GM12873 (cell line): ENCODE measurements at regions not wholly inside any gene's neighbourhood (a gene's known extent, or its start where the extent isn't known, plus 50 kb on each side); places are given as distances from the start of the nearest gene placed in this dataset.

Experiments used
- TF ChIP-seq, protein P1 (sequence below): IDR thresholded peaks from 2 replicates; pipeline ENCODE4 v1.5.1; 2012; ENCODE audit warnings: low read depth, mild to moderate bottlenecking, moderate library complexity, low read length, control low read depth; ENCODE audit not compliant: insufficient read depth; ENCODE audit errors: missing control alignments

DNA sequence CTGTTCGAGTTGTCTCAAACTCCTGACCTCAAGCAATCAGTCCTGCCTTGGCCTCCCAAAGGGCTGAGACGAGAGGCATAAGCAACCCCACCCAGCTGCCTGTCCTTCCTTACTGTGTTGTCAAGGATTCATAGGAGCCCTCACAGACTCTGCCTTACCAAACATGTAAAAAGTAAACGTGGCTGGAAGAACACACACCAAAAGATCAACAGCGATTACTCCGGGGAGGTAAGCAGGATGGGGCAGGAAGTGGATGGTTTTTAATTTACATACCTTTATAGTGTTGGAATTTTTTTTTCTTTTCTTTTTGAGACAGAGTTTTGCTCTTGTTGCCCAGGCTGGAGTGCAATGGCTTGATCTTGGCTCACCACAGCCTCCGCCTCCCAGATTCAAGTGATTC is 61.5 kb upstream of the EGLN3 start:
- TF ChIP-seq, protein P1, sequence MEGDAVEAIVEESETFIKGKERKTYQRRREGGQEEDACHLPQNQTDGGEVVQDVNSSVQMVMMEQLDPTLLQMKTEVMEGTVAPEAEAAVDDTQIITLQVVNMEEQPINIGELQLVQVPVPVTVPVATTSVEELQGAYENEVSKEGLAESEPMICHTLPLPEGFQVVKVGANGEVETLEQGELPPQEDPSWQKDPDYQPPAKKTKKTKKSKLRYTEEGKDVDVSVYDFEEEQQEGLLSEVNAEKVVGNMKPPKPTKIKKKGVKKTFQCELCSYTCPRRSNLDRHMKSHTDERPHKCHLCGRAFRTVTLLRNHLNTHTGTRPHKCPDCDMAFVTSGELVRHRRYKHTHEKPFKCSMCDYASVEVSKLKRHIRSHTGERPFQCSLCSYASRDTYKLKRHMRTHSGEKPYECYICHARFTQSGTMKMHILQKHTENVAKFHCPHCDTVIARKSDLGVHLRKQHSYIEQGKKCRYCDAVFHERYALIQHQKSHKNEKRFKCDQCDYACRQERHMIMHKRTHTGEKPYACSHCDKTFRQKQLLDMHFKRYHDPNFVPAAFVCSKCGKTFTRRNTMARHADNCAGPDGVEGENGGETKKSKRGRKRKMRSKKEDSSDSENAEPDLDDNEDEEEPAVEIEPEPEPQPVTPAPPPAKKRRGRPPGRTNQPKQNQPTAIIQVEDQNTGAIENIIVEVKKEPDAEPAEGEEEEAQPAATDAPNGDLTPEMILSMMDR = no peak

DNA sequence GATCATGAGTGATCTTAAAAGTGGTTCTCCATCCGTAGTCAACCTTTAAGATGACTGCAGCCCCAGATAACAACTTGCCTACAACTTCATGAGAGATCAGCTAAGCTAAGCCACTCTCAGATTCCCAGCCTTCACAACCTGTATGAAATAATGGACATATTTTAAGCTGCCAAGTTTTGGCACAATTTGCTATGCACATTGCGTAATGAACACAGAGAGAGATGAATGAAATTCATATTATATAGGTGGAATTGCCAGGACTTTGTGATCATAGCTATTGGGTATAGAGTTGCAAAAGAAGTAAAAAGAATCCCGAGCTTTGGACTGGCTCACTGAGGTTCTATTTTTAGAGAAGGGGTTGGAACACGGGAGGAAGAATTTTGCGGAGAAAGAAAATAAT is 59.1 kb upstream of the EGLN3 start:
- TF ChIP-seq, protein P1 = no peak

DNA sequence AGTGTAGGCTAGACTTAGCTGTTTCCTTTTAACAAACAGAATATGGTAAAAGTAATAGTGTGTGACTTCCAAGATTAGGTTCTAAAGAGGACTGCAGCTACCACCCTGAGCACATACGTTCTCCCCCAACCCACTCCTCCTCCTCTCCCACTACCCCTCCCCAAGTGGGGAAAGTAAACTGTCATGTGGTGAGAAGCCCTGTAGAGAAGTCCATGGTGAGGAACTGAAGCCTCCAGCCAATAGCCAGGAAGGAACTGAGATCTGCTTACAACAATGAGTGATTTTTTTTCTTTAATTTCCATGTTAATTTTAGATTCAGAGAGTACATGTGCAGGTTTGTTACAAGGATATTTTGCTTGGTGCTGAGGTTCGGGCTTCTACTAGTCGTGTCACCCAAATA is 57.0 kb upstream of the EGLN3 start:
- TF ChIP-seq, protein P1 = no peak

DNA sequence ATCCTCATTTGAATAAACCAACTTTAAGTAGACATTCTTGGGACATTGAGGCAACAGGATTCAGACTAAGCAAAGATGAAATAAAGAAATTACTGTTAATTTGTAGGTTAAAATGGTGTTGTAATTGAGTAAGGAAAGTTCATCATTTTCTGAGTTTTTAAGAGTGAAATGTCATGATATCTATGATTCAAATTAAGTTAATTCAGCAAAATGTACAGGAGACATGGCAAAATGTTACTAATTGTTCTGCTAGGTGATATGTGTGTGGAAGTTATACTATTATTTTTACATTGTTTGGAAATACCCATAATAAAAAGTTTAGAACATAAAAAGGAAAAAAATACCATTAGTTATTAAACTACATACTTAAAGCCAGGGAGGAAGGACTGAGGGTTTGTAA is 55.0 kb upstream of the EGLN3 start:
- TF ChIP-seq, protein P1 = no peak

DNA sequence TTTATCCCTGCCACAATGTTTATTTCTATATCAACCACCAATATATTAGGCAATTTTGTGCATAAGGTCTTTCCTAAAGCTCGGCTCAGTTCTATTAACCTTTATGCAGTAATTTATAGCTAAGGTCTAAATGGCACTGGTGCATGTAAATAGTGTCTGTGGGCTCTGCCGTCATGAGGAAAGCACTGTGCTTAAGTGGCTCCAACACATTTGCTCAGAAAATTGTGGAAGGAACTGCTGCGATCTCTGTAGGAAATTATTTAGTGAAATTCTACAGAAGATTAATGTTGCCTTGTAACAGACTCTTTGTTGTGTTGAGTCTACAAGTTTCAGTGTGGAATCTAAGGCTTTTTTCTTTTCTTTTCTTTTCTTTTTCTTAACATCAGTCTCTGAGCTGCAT is 54.0 kb upstream of the EGLN3 start:
- TF ChIP-seq, protein P1 = no peak

DNA sequence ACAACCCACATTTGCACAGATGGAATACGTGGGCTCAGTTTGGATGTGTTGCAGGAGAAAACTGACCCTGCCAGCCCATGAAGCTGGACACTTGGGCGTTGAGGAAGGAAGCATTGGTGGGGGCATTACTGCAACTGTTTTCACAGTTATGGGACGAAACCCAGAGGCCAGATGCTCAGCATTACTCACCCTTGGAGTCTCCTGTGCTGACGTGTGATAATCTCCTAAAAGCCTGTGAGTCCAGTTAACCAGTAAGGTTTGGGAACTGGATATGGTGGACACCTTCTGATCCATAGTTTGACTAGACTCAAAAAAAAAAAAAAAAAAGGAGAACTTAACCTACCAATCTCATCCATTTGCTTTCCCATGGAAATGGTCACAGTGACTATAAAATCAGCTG is 52.8 kb upstream of the EGLN3 start:
- TF ChIP-seq, protein P1 = no peak

DNA sequence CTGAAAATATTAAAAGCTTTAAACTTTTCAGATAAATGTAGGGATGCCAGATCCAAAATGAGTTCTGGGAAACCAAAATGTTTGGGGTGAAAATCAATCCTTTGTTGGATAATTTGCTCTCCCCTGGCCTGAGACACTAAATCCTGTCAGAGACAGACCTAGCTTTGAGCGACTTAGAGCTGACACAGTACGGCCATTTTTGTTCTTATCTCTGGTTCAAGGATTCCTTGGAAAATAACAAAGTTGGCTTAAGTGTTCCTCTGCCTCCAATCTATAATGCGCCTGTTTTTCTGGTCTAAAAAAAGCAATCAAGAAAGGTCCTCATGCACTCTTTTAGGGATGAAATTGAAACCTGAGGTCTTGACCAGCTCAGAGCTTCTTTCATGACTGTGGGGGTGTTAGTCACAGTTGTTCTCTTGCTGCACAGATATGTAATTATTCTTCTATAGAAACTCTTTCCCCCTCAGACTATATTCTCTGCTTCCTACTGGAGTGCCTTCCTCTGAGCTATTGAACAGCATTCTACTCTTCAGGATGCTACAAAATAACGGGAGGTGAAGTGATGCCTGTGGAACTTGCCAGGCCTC is 52.3 kb upstream of the EGLN3 start:
- TF ChIP-seq, protein P1 = no peak
